Large intestine (tissue), 3 donors: ENCODE measurements at regions not wholly inside any gene's neighbourhood (a gene's known extent, or its start where the extent isn't known, plus 50 kb on each side); places are given as distances from the start of the nearest gene placed in this dataset.
A peak's percentile ranks its signal among the peaks of the same experiment; 100 is the strongest.

ENCODE experiments used
- DNase-seq, 2 donors: peaks; one replicate each; pipeline versions ENCODE4 v3.0.0 to v3.0.0-alpha.2; 2013
- H3K27ac ChIP-seq: one replicate; pipeline ENCODE4 v1.5.1; 2013; ENCODE audit warnings: low read length
- H3K27me3 ChIP-seq: 2 replicates; pipeline ENCODE4 v1.6.1; 2013; ENCODE audit warnings: low read length; ENCODE audit not compliant: control insufficient read depth, insufficient read depth
- H3K36me3 ChIP-seq: 2 replicates; pipeline ENCODE4 v1.6.1; 2013; ENCODE audit warnings: low read length; ENCODE audit not compliant: control insufficient read depth, insufficient read depth
- H3K4me1 ChIP-seq: one replicate; pipeline ENCODE4 v1.6.1; 2013; ENCODE audit warnings: low read length; ENCODE audit not compliant: control insufficient read depth, insufficient read depth
- H3K4me3 ChIP-seq: one replicate; pipeline ENCODE4 v1.5.1; 2013; ENCODE audit warnings: low read length
- H3K9me3 ChIP-seq: one replicate; pipeline ENCODE4 v1.6.1; 2013; ENCODE audit warnings: mild to moderate bottlenecking, low read depth, low read length, moderate library complexity; ENCODE audit not compliant: control insufficient read depth
- WGBS: methylation state at CpG from one replicate; pipeline ENCODE4 v1.1.5; 2013; ENCODE audit warnings: low lambda C conversion rate; ENCODE audit not compliant: insufficient coverage; 5-methylcytosine and 5-hydroxymethylcytosine counted together

GRCh38 chr15:81481346-81481745, 107.3 kb upstream of the TMC3 start:
- Histone ChIP-seq H3K27me3 (no peaks in the 10 kb centered on the region), H3K36me3 (no peaks in the 10 kb centered on the region), H3K4me1 (no peaks in the 10 kb centered on the region), H3K27ac (no peak overlapping the region), H3K4me3 (no peak overlapping the region), H3K9me3 (no peaks in the 10 kb centered on the region)
- no CpG with 5 or more reads among the region's 7 CpGs for WGBS
- DNase-seq: no peak

DNA sequence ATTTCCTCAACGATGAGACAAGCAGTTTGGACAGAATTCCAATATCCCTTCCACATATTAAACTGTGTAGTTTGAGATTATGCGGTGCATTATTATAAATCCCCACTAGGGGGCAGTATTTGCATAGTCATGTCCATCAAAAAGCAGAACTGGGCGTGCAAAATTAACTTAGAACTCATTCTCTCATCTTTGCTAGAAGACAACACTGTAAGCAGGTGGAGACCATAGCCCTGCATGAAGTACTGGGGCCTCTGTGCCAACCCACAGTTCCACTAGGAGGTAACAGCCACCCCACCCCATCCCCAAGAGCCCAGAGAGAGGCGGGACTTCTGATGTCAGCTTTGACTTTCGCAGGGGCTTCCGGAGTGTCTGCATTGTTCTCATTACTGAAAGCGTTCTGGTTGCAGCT, 106.6 kb upstream of the TMC3 start:
- H3K27me3 ChIP-seq: no peaks in the 10 kb centered on the region
- peak; percentile 21 to 34 for DNase-seq
- no peak overlapping the region for H3K27ac ChIP-seq
- WGBS: no CpG with 5 or more reads among the region's 7 CpGs
- H3K4me3 ChIP-seq: no peak overlapping the region
- H3K4me1 ChIP-seq: no peaks in the 10 kb centered on the region
- no peaks in the 10 kb centered on the region for H3K9me3 ChIP-seq
- no peaks in the 10 kb centered on the region for H3K36me3 ChIP-seq

DNA sequence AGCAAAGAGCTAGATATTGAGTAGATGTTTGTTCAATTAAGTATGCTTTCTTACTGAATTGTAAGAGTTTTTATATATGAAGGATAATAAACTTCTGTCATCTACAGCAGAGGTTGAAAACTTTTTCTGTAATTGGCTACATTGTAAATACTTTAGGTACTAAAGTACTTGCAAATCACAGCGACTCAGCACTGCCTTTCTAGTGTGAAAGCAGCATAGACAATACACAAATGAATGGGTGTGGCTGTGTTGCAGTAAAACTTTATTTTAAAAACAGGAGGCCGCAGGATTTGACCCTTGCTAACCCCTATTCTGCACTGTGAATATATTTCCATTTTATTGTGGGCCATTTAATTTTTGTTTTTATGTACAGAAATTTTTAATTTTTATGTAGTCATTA, 104.3 kb upstream of the TMC3 start:
- no peaks in the 10 kb centered on the region for H3K9me3 ChIP-seq
- no peak for DNase-seq
- WGBS: 61% methylated on average over 2 of the region's 2 CpGs
- no peaks in the 10 kb centered on the region for H3K27me3 ChIP-seq
- H3K4me3 ChIP-seq: no peak overlapping the region
- no peaks in the 10 kb centered on the region for H3K4me1 ChIP-seq
- no peak overlapping the region for H3K27ac ChIP-seq
- H3K36me3 ChIP-seq: no peaks in the 10 kb centered on the region

DNA sequence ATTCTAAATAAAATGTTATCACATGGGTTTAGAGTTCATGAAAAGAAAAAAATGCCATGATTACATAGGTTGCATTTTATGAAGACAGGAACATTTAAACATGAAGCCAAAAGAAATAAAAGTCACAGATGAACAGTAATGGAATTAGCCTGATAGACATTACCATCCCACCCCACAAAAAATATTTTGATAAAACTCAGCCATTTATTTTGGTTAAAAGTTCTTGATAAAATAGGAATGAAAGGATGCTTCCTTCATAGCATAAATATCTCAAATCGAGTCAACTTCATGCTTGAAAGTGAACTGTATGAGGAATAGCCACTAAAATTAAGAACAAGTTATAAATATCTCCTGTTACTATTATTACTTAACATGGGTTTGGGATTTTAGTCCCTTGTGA, 101.9 kb upstream of the TMC3 start:
- Histone ChIP-seq H3K27me3 (no peaks in the 10 kb centered on the region), H3K9me3 (no peaks in the 10 kb centered on the region), H3K4me1 (no peaks in the 10 kb centered on the region), H3K27ac (no peak overlapping the region), H3K36me3 (no peaks in the 10 kb centered on the region), H3K4me3 (no peak overlapping the region)
- DNase-seq: no peak
- 83% methylated on average over 1 of the region's 1 CpG for WGBS

GRCh38 chr15:81475471-81475870, 101.5 kb upstream of the TMC3 start:
- Histone ChIP-seq H3K27ac (no peak overlapping the region), H3K27me3 (no peaks in the 10 kb centered on the region), H3K9me3 (no peaks in the 10 kb centered on the region), H3K4me1 (no peaks in the 10 kb centered on the region), H3K4me3 (no peak overlapping the region), H3K36me3 (no peaks in the 10 kb centered on the region)
- no CpG with 5 or more reads among the region's 2 CpGs for WGBS
- no peak for DNase-seq

DNA sequence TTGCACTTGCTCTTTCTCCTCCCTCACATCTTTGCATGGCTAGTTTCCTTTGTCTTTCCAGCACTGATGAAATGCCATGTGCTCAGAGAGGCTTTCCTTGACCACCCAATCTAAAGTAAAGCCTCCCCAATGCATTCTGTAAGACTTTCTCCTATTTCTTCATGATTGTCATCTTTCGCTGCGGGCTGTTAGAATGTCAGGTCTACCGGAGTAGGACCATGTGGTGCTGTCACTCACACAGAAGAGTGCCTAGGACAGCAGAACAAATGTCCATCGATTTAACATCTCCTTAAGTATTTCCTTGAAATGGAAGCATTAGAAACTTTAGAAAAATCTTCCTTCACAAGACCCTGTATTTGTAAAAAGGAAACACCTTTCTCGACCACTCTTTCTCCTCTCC, 99.9 kb upstream of the TMC3 start:
- no peak for DNase-seq
- WGBS: no CpG with 5 or more reads among the region's 5 CpGs
- H3K9me3 ChIP-seq: no peaks in the 10 kb centered on the region

DNA sequence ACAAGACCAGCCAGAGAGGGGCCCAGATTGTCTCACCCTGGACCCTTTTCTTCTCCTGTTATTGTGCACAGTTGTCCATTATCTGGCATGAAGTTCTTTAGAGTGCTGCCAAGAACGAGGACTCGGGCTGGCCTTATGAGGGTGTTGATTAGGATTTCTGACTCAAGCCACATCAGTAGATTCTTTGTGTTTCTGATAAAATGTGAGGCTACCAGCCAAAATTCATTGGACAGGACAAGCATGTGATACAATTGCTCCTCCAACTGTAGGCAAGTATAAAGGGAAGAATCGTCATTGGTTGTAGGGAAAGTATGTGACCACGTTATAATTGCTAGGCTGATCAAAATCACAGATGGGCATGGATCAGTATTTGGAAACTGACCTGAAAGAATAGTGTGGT, 99.2 kb upstream of the TMC3 start:
- Histone ChIP-seq H3K4me3 (no peak overlapping the region), H3K27me3 (no peaks in the 10 kb centered on the region), H3K36me3 (no peaks in the 10 kb centered on the region), H3K27ac (no peak overlapping the region), H3K4me1 (no peaks in the 10 kb centered on the region), H3K9me3 (no peaks in the 10 kb centered on the region)
- no CpG with 5 or more reads among the region's 4 CpGs for WGBS
- no peak for DNase-seq

More for the DNA sequence above, 99.9 kb upstream of the TMC3 start:
- H3K4me1 ChIP-seq: no peaks in the 10 kb centered on the region
- H3K4me3 ChIP-seq: no peak overlapping the region
- no peaks in the 10 kb centered on the region for H3K36me3 ChIP-seq
- H3K27ac ChIP-seq: no peak overlapping the region
- H3K27me3 ChIP-seq: no peaks in the 10 kb centered on the region

GRCh38 chr15:81471151-81471550, 97.1 kb upstream of the TMC3 start:
- Histone ChIP-seq H3K4me3 (no peak overlapping the region), H3K36me3 (no peaks in the 10 kb centered on the region), H3K4me1 (no peaks in the 10 kb centered on the region), H3K27ac (no peak overlapping the region), H3K9me3 (no peaks in the 10 kb centered on the region), H3K27me3 (no peaks in the 10 kb centered on the region)
- no peak for DNase-seq
- whole genome bisulfite sequencing: no CpG with 5 or more reads among the region's 2 CpGs

DNA sequence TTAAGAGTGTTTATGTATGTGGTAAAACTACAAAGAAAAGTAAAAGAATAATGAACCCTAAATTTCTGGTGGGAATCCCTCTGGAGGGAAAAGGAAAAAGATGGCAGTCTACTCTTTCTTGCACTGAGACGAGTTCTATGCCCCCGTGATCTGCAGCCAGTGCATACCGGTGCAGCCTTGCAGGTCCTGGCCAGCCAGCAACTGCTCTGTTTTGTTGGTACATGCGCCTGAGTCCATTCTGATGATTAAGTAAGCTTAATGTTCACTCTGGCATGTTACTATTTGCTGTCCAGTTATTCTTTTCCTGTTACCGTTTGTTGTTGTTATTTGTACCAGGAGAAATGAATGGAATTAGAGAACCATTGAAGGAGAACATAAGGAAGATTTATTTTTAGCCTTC, 95.1 kb upstream of the TMC3 start:
- no peaks in the 10 kb centered on the region for H3K9me3 ChIP-seq
- H3K27ac ChIP-seq: no peak overlapping the region
- DNase-seq: no peak
- no peaks in the 10 kb centered on the region for H3K36me3 ChIP-seq
- no peaks in the 10 kb centered on the region for H3K27me3 ChIP-seq
- no CpG with 5 or more reads among the region's 5 CpGs for WGBS
- H3K4me1 ChIP-seq: no peaks in the 10 kb centered on the region
- H3K4me3 ChIP-seq: no peak overlapping the region

DNA sequence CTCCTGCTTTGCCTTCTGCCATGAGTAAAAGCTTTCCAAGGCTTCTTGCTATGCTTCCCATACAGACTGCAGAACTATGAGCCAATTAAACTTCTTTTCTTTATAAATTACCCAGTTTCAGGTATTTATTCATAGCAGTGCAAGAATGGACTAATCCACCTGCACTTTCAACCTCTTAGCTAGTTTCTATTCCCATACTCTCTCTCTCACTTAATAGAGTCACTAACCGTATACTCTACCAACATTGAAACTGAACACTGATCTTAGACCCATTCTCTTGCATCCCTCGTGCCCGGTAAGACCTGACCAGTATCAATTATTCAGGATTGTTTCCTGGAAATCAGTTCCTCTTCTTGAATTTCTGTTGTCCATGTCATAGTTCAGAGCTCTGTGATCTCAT, 92.7 kb upstream of the TMC3 start:
- H3K27ac ChIP-seq: no peak overlapping the region
- DNase-seq: no peak
- H3K9me3 ChIP-seq: peaks cover 3% of the 10 kb centered on the region
- H3K4me3 ChIP-seq: no peak overlapping the region
- no peaks in the 10 kb centered on the region for H3K36me3 ChIP-seq
- 80% methylated on average over 1 of the region's 3 CpGs for WGBS
- H3K27me3 ChIP-seq: no peaks in the 10 kb centered on the region
- H3K4me1 ChIP-seq: no peaks in the 10 kb centered on the region

DNA sequence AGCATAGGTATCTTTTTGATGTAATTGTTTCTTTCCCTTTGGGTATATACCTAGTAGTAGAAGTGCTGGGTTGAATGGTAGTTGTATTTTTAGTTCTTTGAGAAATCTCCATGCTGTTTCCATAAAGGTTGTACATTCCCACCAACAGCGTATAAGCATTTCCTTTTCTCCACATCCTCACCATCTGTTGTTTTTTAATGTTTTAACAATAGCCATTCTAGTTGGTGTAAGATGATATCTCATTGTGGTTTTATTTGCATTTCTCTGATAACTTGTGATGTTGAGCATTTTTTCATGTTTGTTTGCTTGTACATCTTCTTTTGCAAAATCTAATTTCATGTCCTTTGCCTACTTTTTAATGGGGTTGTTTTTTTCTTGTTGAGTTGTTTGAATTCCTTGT, 80.0 kb upstream of the TMC3 start:
- no peaks in the 10 kb centered on the region for H3K9me3 ChIP-seq
- no CpG with 5 or more reads among the region's 1 CpG for WGBS
- H3K4me3 ChIP-seq: no peak overlapping the region
- H3K27me3 ChIP-seq: no peaks in the 10 kb centered on the region
- H3K4me1 ChIP-seq: no peaks in the 10 kb centered on the region
- H3K27ac ChIP-seq: no peak overlapping the region
- H3K36me3 ChIP-seq: no peaks in the 10 kb centered on the region
- DNase-seq: no peak
